ENCODE measurements at regions not wholly inside any gene's neighbourhood (a gene's known extent, or its start where the extent isn't known, plus 50 kb on each side); places are given as distances from the start of the nearest gene placed in this dataset.

DNA sequence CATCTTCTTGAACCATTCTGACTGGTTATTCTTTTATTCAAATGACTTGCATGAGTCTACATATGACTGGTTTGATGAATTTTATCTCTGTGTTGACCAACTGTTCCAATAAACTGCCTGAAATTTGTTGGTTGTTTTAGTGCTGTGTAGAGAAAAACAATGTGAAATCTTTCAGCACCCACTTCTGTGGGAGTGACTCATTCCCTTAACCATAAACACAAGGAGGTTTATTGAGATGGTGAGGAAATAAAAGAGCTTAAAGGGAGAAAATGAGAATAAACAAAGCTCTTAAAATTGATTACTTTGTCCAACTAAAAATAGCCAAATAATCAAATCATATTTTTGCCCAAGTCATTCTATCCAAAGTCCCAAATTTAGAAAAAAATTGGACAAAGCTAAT lies 341.1 kb downstream of the TGFB2 start:
- H3K27me3 Mint-ChIP-seq: no peaks in the 10 kb centered on the region
- H3K27ac Mint-ChIP-seq: no peak overlapping the region
- peaks cover 8% of the 10 kb centered on the region for H3K9me3 Mint-ChIP-seq
- no peaks in the 10 kb centered on the region for H3K4me1 Mint-ChIP-seq (ENCODE audit: low read depth)
- no peaks in the 10 kb centered on the region for H3K36me3 Mint-ChIP-seq (ENCODE audit: low read depth)
- H3K4me3 Mint-ChIP-seq: no peak overlapping the region

DNA sequence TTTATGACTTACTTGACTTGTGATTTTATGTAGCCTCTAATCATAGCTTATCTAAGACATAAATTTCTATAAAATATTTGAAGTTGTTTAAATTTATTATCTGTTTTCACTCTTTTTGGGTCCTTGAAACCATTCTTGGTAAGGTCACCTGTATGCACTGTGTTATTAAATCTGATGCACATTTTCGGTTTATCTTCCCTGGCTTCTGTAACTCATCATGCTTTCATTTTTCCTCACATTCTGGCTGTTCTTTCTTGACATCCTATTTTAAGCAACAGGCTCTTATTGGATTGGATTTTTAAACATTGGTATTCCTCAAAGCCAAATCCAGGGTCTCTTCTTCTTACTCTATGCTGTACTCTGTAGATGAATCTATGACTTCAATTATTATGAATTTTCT lies 341.6 kb downstream of the TGFB2 start:
- peaks cover 6% of the 10 kb centered on the region for H3K9me3 Mint-ChIP-seq
- no peaks in the 10 kb centered on the region for H3K36me3 Mint-ChIP-seq (ENCODE audit: low read depth)
- no peaks in the 10 kb centered on the region for H3K4me1 Mint-ChIP-seq (ENCODE audit: low read depth)
- no peaks in the 10 kb centered on the region for H3K27me3 Mint-ChIP-seq
- H3K4me3 Mint-ChIP-seq: no peak overlapping the region
- no peak overlapping the region for H3K27ac Mint-ChIP-seq

DNA sequence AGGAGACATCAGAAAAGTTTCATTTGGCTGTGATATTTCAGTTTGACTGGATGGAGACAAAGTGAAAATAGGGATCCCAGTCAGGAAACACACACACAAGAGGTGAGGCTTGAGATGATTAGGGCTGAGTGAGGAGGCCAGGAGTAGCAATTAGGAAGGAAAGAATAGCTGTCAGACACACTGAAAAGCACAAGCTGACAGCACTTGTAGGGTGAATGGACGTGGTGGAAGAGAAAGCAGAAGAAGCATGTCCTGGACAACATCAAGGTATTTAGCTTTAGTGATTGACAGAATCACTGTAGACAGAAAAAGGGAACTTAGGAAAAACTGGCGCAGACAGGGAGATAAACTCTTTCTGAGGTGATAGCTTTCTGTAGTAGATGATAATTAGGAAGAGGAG lies 347.7 kb downstream of the TGFB2 start:
- Mint-ChIP-seq H3K9me3 (no peaks in the 10 kb centered on the region), H3K4me1 (ENCODE audit: low read depth) (no peaks in the 10 kb centered on the region), H3K4me3 (no peak overlapping the region), H3K36me3 (ENCODE audit: low read depth) (no peaks in the 10 kb centered on the region), H3K27ac (no peak overlapping the region), H3K27me3 (no peaks in the 10 kb centered on the region)

DNA sequence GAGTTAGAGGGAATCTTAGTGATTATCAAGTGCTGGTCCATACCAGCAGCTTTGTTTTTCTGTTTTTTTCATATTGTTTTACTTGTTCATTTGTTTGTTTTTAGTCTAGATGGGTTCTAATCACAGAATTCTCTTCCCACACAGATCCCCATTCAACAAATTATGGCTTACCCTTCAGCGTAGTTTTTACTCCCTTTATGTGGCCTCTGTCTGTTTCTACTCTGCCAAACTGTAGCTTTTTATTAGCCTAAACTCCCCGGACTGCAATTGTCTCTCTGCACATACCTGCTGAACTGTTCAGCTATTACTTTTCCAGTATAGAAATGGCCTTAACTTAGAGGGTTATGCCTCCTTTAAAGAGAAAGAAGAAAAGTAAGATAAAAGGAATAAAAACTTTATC lies 348.5 kb downstream of the TGFB2 start:
- Mint-ChIP-seq H3K4me1 (ENCODE audit: low read depth) (no peaks in the 10 kb centered on the region), H3K27me3 (no peaks in the 10 kb centered on the region), H3K9me3 (no peaks in the 10 kb centered on the region), H3K27ac (no peak overlapping the region), H3K36me3 (ENCODE audit: low read depth) (no peaks in the 10 kb centered on the region), H3K4me3 (no peak overlapping the region)

DNA sequence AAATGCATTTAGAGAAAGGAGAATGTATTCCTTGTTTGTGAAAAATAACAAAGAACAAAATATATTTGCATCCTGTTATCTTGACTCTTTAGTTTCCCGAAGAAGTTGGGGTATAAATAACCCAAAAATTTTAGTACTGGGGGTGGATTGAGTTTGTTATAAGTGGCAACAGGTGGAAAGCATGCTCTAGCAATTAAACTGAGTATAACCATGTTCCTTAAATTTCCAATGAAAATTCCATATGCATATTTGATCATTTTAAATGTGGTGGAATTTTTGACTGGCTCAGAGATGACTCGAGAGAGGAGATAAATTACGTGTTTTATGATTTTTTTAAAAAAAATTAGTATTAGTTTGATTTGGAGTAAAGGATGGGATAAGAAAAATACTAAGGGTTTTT lies 348.9 kb downstream of the TGFB2 start:
- no peaks in the 10 kb centered on the region for H3K4me1 Mint-ChIP-seq (ENCODE audit: low read depth)
- no peaks in the 10 kb centered on the region for H3K27me3 Mint-ChIP-seq
- no peaks in the 10 kb centered on the region for H3K9me3 Mint-ChIP-seq

DNA sequence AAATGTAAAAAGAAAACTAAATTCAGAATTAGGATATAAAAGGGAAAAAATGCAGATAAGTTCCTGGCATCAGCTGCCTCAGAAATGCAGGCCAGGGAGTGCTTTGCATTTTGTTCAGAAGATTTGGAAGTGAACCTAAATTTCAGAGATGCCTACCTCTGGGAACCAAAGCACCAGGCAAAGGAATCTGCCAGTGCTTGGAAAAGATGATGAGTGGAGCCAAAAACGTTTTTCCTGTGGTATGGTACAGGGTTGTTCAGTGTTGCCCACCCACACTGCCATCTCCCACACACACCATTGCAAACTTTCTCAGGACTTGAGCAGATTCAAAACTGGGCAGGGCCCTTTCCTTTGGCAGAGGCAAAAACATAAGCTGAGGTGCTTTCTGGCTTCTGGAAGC lies 349.5 kb downstream of the TGFB2 start:
- no peaks in the 10 kb centered on the region for H3K36me3 Mint-ChIP-seq (ENCODE audit: low read depth)
- no peaks in the 10 kb centered on the region for H3K27me3 Mint-ChIP-seq
- H3K27ac Mint-ChIP-seq: no peak overlapping the region

More for the DNA sequence above, 348.9 kb downstream of the TGFB2 start:
- H3K36me3 Mint-ChIP-seq (ENCODE audit: low read depth): no peaks in the 10 kb centered on the region
- no peak overlapping the region for H3K27ac Mint-ChIP-seq
- no peak overlapping the region for H3K4me3 Mint-ChIP-seq

DNA sequence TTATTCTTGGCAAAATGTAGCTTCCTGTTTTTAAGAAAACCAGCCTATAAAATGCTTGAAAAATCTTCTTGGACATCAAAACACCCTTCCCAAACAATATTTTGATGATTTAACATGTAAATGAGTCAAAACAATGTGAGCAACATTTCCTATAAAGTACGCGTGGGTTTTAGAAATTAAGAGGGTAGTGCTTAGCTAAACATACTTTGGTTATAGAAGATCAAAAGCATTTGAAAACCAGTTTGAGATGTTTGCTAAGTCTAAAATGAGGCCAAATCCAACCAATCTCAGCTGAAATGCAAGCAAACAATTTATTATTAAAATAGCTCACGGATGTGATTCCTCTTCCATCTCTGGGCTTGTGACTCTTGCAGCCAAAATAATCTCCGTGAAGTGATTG lies 350.4 kb downstream of the TGFB2 start:
- no peaks in the 10 kb centered on the region for H3K9me3 Mint-ChIP-seq
- H3K27ac Mint-ChIP-seq: no peak overlapping the region
- H3K36me3 Mint-ChIP-seq (ENCODE audit: low read depth): no peaks in the 10 kb centered on the region
- no peaks in the 10 kb centered on the region for H3K4me1 Mint-ChIP-seq (ENCODE audit: low read depth)
- no peak overlapping the region for H3K4me3 Mint-ChIP-seq
- no peaks in the 10 kb centered on the region for H3K27me3 Mint-ChIP-seq

More for the DNA sequence above, 349.5 kb downstream of the TGFB2 start:
- Mint-ChIP-seq H3K4me3 (no peak overlapping the region), H3K9me3 (no peaks in the 10 kb centered on the region), H3K4me1 (ENCODE audit: low read depth) (no peaks in the 10 kb centered on the region)

DNA sequence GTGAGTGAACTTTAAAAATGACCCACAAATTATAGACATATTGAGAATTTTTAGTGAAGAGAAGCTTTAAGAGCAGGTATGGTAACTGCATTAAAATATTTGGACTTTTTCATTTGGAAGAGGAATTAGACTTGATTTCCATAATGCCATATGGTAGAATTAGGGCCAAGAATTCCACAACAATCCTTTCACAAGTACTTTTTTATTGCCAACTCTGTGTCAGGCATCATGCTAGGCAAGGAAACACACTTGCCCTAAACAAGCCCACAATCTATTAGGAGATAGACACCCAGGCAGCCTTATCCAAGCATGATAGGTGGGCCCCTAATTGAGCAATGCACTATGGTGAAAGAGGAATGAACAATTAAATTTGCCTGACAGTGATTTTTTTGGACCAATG lies 353.0 kb downstream of the TGFB2 start:
- no peaks in the 10 kb centered on the region for H3K9me3 Mint-ChIP-seq
- no peak overlapping the region for H3K27ac Mint-ChIP-seq
- no peaks in the 10 kb centered on the region for H3K36me3 Mint-ChIP-seq (ENCODE audit: low read depth)
- H3K4me1 Mint-ChIP-seq (ENCODE audit: low read depth): no peaks in the 10 kb centered on the region
- no peak overlapping the region for H3K4me3 Mint-ChIP-seq
- H3K27me3 Mint-ChIP-seq: no peaks in the 10 kb centered on the region

DNA sequence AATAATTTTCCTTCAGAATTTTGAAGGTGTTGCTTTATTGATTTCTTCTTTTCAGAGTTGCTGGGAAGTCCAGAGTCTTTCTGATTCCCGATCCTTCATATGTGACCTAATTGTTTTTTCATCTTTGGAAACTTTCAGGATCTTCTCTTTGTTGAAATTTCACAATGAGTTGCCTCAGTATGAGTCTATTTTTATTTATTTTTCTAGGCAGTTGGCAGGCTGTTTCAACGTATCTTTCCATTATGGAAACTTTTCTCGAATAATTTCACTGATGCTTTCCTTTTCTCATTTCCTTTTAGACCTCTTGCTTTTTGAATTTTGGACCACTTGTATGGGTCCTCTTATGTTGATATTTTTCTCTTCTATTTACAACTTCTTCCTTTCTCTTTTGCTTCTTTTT lies 354.3 kb downstream of the TGFB2 start:
- H3K4me3 Mint-ChIP-seq: no peak overlapping the region
- no peaks in the 10 kb centered on the region for H3K9me3 Mint-ChIP-seq
- no peaks in the 10 kb centered on the region for H3K4me1 Mint-ChIP-seq (ENCODE audit: low read depth)
- no peaks in the 10 kb centered on the region for H3K36me3 Mint-ChIP-seq (ENCODE audit: low read depth)
- H3K27me3 Mint-ChIP-seq: no peaks in the 10 kb centered on the region
- H3K27ac Mint-ChIP-seq: no peak overlapping the region

DNA sequence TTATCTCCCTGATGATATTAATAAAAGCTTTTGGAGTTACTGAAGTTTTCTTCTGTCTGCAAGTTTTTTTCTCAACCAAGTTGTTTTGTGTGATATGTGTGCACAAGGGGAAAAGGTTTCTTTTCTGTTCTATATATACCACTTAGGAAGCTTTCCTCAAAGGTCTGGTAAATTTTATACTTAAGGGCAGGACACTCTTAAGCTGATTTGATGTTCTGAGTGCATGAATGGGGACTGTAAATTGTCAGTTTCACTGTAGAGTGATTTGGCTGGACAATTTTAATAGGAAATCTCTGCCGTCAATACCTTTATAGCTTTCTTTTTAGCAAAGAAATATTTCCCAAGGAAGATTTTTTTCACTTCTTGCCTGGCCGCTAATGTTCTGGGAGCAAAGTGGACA lies 354.7 kb downstream of the TGFB2 start:
- Mint-ChIP-seq H3K36me3 (ENCODE audit: low read depth) (no peaks in the 10 kb centered on the region), H3K4me3 (no peak overlapping the region), H3K27me3 (no peaks in the 10 kb centered on the region), H3K4me1 (ENCODE audit: low read depth) (no peaks in the 10 kb centered on the region), H3K27ac (no peak overlapping the region), H3K9me3 (no peaks in the 10 kb centered on the region)

DNA sequence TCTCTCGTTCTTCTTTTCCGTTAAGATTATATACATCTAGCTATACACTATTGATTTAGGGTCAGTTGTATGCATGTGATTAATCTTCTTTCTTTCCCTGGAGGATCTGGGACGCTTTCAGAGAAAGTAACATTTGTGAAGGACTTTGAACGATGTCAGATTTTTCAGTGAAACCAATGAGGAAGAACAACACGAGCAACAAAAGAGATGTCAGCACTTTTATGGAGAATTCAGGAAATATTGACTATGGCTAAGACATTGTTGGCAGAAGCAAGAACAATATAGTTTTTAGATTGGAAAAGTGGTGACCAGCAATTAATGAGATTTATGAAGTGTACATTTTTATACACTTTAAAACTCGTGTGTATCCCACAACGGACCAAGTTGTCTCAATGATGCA lies 355.5 kb downstream of the TGFB2 start:
- Mint-ChIP-seq H3K4me1 (ENCODE audit: low read depth) (no peaks in the 10 kb centered on the region), H3K27me3 (no peaks in the 10 kb centered on the region), H3K27ac (no peak overlapping the region), H3K9me3 (no peaks in the 10 kb centered on the region), H3K4me3 (no peak overlapping the region), H3K36me3 (ENCODE audit: low read depth) (no peaks in the 10 kb centered on the region)

DNA sequence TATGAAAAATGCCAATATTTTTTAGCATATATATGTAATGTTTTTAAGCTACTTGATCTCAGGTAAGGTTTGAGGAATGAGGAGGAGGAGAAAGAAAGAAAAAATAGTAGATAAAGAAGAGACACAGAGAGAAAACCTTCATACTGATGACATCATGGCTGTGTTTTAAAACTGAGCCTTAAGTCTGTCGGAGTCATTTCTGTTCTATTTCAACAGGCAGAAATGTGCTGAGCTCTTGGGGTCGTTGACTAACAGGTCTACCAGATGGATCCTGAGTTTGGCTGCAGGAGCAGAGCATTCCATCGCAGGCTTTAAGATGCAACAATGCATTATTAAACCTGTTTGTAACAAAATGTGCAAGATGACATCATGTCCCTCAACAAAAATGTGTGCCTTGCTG lies 356.0 kb downstream of the TGFB2 start:
- Mint-ChIP-seq H3K4me3 (no peak overlapping the region), H3K27ac (no peak overlapping the region), H3K27me3 (no peaks in the 10 kb centered on the region), H3K9me3 (no peaks in the 10 kb centered on the region), H3K36me3 (ENCODE audit: low read depth) (no peaks in the 10 kb centered on the region), H3K4me1 (ENCODE audit: low read depth) (no peaks in the 10 kb centered on the region)

DNA sequence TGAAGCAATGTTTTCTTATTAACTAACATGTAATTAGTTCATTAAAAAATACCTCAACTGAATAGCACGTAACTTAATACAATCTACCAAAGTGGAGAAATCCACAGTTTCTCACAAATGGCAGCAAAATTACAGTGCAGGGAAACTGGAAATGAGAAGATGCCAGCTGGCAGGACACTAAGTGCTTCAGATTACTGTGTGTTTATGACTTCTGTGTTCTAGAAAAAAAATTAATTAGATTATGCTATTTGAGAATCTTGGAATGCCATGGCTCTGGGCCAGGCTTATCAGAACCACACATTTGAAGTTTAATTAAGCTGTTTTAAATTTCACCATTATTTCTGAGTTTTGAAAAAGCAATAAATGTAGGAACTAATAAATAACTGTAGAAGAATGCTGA lies 357.6 kb downstream of the TGFB2 start:
- no peaks in the 10 kb centered on the region for H3K9me3 Mint-ChIP-seq
- no peak overlapping the region for H3K4me3 Mint-ChIP-seq
- no peaks in the 10 kb centered on the region for H3K27me3 Mint-ChIP-seq
- no peaks in the 10 kb centered on the region for H3K4me1 Mint-ChIP-seq (ENCODE audit: low read depth)
- no peak overlapping the region for H3K27ac Mint-ChIP-seq
- no peaks in the 10 kb centered on the region for H3K36me3 Mint-ChIP-seq (ENCODE audit: low read depth)

DNA sequence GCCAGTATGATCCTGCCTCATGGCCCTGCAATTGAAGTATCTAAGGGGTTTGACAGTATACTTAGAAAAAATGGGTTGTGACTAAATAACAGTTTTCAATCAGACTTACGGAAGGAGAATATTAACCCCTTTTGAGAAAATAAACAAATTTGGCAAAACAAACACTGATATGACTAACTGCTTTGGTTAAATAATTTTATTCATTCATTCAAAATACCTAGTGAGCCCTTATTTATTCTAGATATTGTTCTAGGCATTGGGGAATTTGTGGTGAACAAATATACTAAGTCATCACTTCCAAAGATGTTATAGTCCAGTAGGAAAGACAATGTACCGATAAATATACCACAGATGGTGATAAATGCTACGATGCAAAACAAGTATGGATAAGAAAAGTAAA lies 358.7 kb downstream of the TGFB2 start:
- no peak overlapping the region for H3K4me3 Mint-ChIP-seq
- H3K27me3 Mint-ChIP-seq: no peaks in the 10 kb centered on the region
- H3K27ac Mint-ChIP-seq: no peak overlapping the region
- no peaks in the 10 kb centered on the region for H3K36me3 Mint-ChIP-seq (ENCODE audit: low read depth)
- H3K4me1 Mint-ChIP-seq (ENCODE audit: low read depth): no peaks in the 10 kb centered on the region
- no peaks in the 10 kb centered on the region for H3K9me3 Mint-ChIP-seq

DNA sequence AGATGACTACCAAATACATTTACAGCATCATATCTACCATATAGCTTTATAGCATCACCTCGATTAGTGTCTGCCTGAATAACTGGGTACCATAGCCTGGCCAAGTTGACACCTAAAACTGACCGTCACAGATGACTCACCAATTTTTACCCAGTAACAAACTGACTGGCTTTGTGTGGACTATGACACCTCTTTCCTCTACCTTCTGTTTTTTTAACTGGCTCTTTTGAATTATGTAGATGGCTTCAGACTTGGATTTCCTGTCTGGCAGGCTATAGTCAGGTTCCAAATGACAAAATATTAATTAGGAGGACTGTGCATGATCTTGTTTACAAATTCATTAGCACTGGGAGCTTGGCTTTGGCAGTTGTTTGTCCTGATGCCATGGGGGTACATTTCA lies 360.3 kb downstream of the TGFB2 start:
- no peak overlapping the region for H3K27ac Mint-ChIP-seq
- no peak overlapping the region for H3K4me3 Mint-ChIP-seq
- no peaks in the 10 kb centered on the region for H3K36me3 Mint-ChIP-seq (ENCODE audit: low read depth)
- H3K9me3 Mint-ChIP-seq: no peaks in the 10 kb centered on the region
- no peaks in the 10 kb centered on the region for H3K4me1 Mint-ChIP-seq (ENCODE audit: low read depth)
- H3K27me3 Mint-ChIP-seq: no peaks in the 10 kb centered on the region

DNA sequence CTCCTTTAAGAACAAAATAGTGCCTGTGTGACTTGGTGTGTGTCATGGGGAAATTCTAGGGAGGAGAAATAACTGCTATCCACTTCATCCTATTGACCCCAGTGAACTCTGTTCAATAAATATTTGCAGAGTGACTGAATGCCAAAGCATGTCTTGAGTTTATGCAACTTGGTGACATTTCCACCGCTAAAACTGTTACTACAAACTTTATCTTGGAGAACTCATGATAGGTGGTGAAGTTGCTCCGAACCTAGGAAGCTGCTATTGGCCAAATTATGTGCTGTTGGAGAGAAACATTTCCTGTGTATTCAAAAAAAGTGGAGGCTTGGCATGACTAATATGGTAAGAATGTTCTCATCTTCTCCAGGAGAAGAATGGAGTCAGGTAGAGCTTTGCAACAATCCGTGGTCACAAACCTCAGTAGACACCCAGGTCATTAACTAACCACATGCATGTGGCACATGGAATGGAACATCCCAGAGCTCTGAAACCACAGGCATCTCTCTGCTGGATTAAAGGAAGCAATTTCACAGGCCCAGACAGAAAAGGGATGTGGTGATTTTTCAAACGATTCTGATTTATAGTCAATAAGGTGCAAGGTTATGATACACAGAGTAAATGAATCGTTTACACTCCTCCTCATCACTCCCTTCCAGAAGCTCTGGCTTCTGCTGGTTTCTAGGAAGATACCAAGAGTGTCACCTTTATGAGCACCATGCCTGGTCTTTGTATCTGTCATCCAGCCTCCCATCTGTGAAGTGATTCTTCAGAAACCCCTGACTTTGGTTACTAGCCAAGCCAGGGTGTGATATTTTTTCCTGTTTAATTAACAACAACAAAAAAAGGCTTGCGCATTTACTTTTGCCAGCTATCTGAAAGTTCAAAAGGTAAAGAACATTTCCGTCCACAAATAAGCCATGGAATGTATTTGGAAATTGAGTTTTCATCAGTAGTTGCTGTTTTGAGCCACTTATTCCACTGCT lies 361.1 kb downstream of the TGFB2 start:
- Mint-ChIP-seq H3K4me1 (ENCODE audit: low read depth) (no peaks in the 10 kb centered on the region), H3K36me3 (ENCODE audit: low read depth) (no peaks in the 10 kb centered on the region), H3K27ac (no peak overlapping the region), H3K4me3 (no peak overlapping the region), H3K9me3 (no peaks in the 10 kb centered on the region), H3K27me3 (no peaks in the 10 kb centered on the region)
